ENCODE measurements at regions not wholly inside any gene's neighbourhood (a gene's known extent, or its start where the extent isn't known, plus 50 kb on each side); places are given as distances from the start of the nearest gene placed in this dataset.

GRCh38 chr4:168037676-168038075 lies 54.7 kb upstream of the ANXA10 start:
- DNase-seq (ENCODE audit: low spot score): no peak
- Mint-ChIP-seq H3K36me3 (no peaks in the 10 kb centered on the region), H3K4me1 (no peaks in the 10 kb centered on the region), H3K27ac (no peak overlapping the region), H3K9me3 (no peaks in the 10 kb centered on the region), H3K4me3 (no peak overlapping the region), H3K27me3 (ENCODE audit: low read depth) (no peaks in the 10 kb centered on the region)
- no peak for ATAC-seq
- TF ChIP-seq JUN (CRISPR knock-in tag; IDR thresholded peaks at IDR 0.05) (no peak), NR3C1 (CRISPR knock-in tag; conservative IDR thresholded peaks at IDR 0.05; ENCODE audit: low read depth) (no peak), FOXJ3 (CRISPR knock-in tag; IDR thresholded peaks at IDR 0.05; ENCODE audit: borderline replicate concordance) (no peak), ZNF232 (CRISPR knock-in tag; IDR thresholded peaks at IDR 0.05) (no peak), SMAD4 (CRISPR knock-in tag; IDR thresholded peaks at IDR 0.05) (no peak), ESRRA (CRISPR knock-in tag; IDR thresholded peaks at IDR 0.05; ENCODE audit: borderline replicate concordance) (no peak)
- POLR2A ChIA-PET: no interaction called here
- CTCF ChIA-PET: no interaction called here

GRCh38 chr4:168039593-168039992 lies 52.7 kb upstream of the ANXA10 start:
- ChIA-PET POLR2A (no interaction called here), CTCF (interaction anchor here (0.6 to 0.8 kb wide), 2 partner anchors 37 to 350 kb away, joined by 3 read pairs; no protein-coding TSS in a partner anchor)
- no peak overlapping the region for H3K4me3 Mint-ChIP-seq
- no peaks in the 10 kb centered on the region for H3K4me1 Mint-ChIP-seq
- no peaks in the 10 kb centered on the region for H3K9me3 Mint-ChIP-seq
- H3K27me3 Mint-ChIP-seq (ENCODE audit: low read depth): no peaks in the 10 kb centered on the region
- H3K36me3 Mint-ChIP-seq: no peaks in the 10 kb centered on the region
- H3K27ac Mint-ChIP-seq: no peak overlapping the region
- no peak for TF ChIP-seq CTCF (IDR thresholded peaks at IDR 0.05)
- TF ChIP-seq TP53 (CRISPR knock-in tag; IDR thresholded peaks at IDR 0.05): no peak
- TF ChIP-seq ZNF425 (CRISPR knock-in tag; conservative IDR thresholded peaks at IDR 0.05): no peak
- no peak for TF ChIP-seq AFF4 (CRISPR knock-in tag; IDR thresholded peaks at IDR 0.05; ENCODE audit: borderline replicate concordance)
- no peak for TF ChIP-seq NFATC4 (CRISPR knock-in tag; IDR thresholded peaks at IDR 0.05)
- no peak for TF ChIP-seq NFE2L1 (CRISPR knock-in tag; IDR thresholded peaks at IDR 0.05)
- no peak for TF ChIP-seq GRHL2 (CRISPR knock-in tag; IDR thresholded peaks at IDR 0.05; ENCODE audit: insufficient replicate concordance, severe bottlenecking)
- no peak for TF ChIP-seq TEAD4 (CRISPR knock-in tag; IDR thresholded peaks at IDR 0.05)
- no peak for TF ChIP-seq ATF3 (CRISPR knock-in tag; conservative IDR thresholded peaks at IDR 0.05)
- TF ChIP-seq ATF6 (CRISPR knock-in tag; IDR thresholded peaks at IDR 0.05): no peak
- no peak for TF ChIP-seq HMGA2 (CRISPR knock-in tag; IDR thresholded peaks at IDR 0.05)
- TF ChIP-seq ZMAT4 (CRISPR knock-in tag; IDR thresholded peaks at IDR 0.05): no peak
- TF ChIP-seq ZNF416 (CRISPR knock-in tag; IDR thresholded peaks at IDR 0.05): no peak
- no peak for DNase-seq (ENCODE audit: low spot score)
- peak; percentile 70 for ATAC-seq
